ELF-1 (cell line): ENCODE measurements at regions not wholly inside any gene's neighbourhood (a gene's known extent, or its start where the extent isn't known, plus 50 kb on each side); places are given as distances from the start of the nearest gene placed in this dataset.

Experiments
- DNase-seq: peaks from one replicate; pipeline ENCODE4 v3.0.0-alpha.2; 2016; ENCODE audit warnings: low read depth, low spot score

DNA sequence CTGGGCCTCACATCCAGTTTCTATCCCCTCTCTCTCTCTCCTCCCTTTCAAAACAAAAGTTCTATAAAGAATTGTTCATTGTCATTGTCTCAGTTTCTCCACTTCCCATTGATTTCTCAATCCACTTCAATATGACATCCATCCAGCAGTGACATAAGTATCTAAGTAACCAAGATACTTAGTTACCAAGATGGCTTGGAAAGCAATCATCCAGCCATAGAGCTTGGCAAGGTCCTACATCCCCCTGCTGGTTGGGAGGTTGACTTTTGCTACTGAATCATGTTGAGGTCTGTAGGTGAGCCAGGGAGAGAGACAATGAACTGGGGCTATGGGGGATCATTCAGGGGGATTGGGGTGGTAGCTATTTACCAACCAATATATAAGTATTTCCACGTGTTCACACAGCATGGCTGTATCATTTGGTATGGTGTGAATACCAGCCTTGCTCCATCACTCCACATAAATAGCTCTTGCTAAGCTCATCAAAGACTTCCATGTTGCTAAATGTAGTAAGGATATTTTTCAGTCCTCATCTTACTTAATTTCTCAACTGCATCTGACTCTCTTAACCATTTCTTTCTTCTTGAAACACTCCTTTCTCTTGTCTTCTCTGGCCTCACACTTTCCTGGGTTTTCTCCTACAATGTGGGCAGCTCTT, 58.8 kb upstream of the NTRK3 start:
- no peak for DNase-seq

DNA sequence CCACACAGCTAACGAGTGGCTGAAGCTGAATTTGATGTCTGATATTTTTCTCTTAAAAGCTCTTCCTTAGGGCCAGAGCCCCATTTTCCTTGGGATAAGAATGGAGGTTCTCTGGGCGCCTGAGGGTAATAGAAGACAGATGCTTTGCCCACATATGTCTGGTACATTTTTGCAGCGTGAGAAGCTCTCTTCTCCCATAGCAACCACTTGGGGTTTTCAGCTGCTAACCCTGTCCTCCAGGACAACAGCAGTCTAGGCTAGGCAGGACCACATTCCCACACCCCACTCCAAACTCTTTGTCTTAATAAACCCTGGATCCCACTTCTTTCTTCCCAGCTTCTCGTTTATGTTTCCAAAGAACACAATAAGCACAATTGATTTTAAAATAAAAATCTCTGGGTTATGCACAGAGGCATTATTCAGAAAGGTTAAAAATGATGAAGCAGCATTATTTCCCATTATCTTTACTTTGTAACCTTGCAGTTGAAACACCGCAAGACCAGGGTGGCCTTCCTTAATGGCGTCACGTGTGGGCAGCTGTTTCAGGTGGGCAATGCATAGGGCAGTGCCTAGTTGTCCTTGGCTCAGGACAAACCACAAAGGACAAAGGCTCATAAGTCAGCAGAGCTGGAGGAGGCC, 56.5 kb upstream of the NTRK3 start:
- no peak for DNase-seq

DNA sequence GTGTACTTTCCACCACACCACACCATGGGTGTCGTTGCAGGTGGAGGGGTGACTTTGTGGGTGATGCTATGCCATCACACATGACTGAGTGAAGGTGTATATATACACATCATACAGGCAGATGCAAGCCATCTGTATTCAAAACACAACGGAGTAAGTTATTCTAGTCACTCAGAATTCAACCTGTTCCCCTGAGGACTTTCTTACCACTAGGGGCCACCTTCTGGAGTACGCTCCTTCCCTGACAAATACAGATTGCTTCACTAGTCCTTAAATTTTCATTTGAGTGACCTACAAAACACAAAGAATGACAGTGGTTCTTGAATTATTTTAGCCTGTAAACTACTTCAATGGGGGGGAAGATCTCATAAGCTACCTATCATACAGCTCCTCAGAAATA, 52.8 kb upstream of the NTRK3 start:
- no peak for DNase-seq

DNA sequence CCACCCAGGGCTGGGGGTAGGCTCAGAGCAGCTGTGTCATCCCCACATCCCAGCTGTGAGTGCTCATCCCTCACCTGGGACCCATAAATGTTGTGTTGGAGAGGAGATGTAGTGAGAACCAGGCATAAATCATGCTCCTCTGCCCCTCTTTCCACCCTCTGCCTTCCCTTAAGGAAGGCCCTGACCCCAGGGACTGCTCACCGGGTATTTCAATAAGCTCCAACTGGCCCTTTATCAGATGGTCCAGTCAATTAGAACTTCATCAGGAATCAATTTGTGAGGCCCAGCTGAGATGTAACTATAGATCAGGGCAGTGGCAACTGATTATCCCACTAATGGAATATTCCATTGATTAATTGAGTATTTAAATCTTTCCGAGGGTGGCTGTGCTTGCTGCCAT, 50.8 kb upstream of the NTRK3 start:
- no peak for DNase-seq
